Vagina (tissue), 2 donors: ENCODE measurements at regions not wholly inside any gene's neighbourhood (a gene's known extent, or its start where the extent isn't known, plus 50 kb on each side); places are given as distances from the start of the nearest gene placed in this dataset.

Experiments
- CTCF ChIP-seq, 3 experiments: fragments of 450-650 bp in 2 of 3; fragments of 200-600 bp in 1 of 3; sonication (generic) in 1 of 3; IDR thresholded peaks; one replicate each; pipeline ENCODE4 v1.5.1; 2017 to 2019; ENCODE audit warnings: antibody characterized with exemption in 3 of 3, mild to moderate bottlenecking in 2 of 3, moderate library complexity in 2 of 3
- POLR2A ChIP-seq, 2 donors: fragments of 450-650 bp; IDR thresholded peaks; one replicate each; pipeline ENCODE4 v1.6.1; 2017; ENCODE audit warnings: antibody characterized with exemption in 2 of 2, mild to moderate bottlenecking in 2 of 2, moderate library complexity in 2 of 2
- POLR2AphosphoS5 ChIP-seq, 2 donors: sonication (generic); formaldehyde crosslinking; IDR thresholded peaks; one replicate each; pipeline ENCODE4 v1.9.0; 2017; ENCODE audit warnings: antibody characterized with exemption in 2 of 2, mild to moderate bottlenecking in 2 of 2, low read depth in 1 of 2; ENCODE audit not compliant: insufficient read depth in 1 of 2

- TF ChIP-seq CTCF (IDR thresholded peaks at IDR 0.05) (no peak), POLR2A (IDR thresholded peaks at IDR 0.05) (no peak), POLR2AphosphoS5 (IDR thresholded peaks at IDR 0.05; ENCODE audit: insufficient read depth in 1 of 2, low read depth in 1 of 2) (no peak)
Measured at GRCh38 chr3:79973917-79974595, 206.3 kb upstream of the ROBO1 start.
